ENCODE measurements at regions not wholly inside any gene's neighbourhood (a gene's known extent, or its start where the extent isn't known, plus 50 kb on each side); places are given as distances from the start of the nearest gene placed in this dataset.

DNA sequence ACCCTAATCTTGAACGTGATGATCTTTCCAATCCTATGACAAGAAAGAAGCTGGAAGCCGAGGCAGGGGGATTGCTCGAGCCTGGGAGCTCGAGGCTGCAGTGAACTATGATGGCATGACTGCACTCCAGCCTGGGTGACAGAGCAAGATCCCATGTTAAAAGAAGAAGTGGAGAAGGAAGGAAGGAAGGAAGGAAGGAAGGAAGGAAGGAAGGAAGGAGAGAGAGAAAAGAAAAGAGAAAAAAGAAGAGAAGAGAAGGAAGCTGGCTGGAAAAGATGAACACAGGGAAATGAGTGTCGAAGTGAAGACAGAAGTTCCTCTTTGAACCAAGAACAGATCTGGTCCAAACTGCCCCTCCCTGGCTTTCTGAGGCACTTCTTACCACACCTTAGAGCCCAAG lies 100.5 kb upstream of the PRNP start:
- TF ChIP-seq CTCF (IDR thresholded peaks at IDR 0.05; ENCODE audit: borderline replicate concordance): no peak
- intact Hi-C loops (cut with micrococcal nuclease): no loop called here
- DNase-seq: no peak
- no peak overlapping the region for H3K4me3 ChIP-seq
- no peaks in the 10 kb centered on the region for H3K9me3 ChIP-seq (replicated peaks)
- no peaks in the 10 kb centered on the region for H3K36me3 ChIP-seq
- no peaks in the 10 kb centered on the region for H3K4me1 ChIP-seq
- H3K27ac ChIP-seq (replicated peaks): no peak overlapping the region
- H3K27me3 ChIP-seq (ENCODE audit: low read depth): peaks cover 28% of the 10 kb centered on the region

DNA sequence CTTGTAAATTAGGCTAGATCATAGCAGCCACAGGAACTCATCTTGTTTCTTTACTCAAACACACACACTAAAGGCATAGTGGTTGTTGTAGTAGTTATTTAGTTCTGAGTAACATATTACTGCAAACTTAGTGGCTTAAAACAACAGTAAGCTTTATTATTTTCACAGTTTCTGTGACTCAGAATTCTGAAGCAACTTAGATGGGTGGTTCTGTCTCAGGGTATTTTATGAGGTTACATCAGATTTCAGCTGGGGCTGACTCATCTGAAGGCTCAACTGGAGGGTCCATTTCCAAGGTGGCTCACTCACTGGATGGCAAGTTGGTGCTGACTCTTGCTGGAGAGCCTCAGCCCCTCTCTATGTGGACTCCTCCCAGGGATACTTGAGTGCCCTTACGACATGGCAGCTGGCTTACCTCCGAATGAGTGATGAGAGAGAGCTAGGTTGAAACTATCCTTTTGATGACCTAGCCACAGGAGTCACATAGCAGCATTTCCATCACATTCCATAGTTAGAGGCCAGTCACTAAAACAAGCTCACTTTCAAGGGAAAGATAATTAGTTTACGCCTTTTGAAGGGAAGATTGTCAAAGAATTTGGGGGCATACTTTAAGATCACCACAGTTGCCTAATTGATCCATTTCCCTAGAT lies 101.0 kb upstream of the PRNP start:
- Histone ChIP-seq H3K27me3 (ENCODE audit: low read depth) (peaks cover 28% of the 10 kb centered on the region), H3K36me3 (no peaks in the 10 kb centered on the region), H3K4me3 (no peak overlapping the region), H3K4me1 (no peaks in the 10 kb centered on the region), H3K27ac (replicated peaks) (no peak overlapping the region), H3K9me3 (replicated peaks) (no peaks in the 10 kb centered on the region)
- intact Hi-C loops (cut with micrococcal nuclease): no loop called here
- no peak for TF ChIP-seq CTCF (IDR thresholded peaks at IDR 0.05; ENCODE audit: borderline replicate concordance)
- DNase-seq: no peak

DNA sequence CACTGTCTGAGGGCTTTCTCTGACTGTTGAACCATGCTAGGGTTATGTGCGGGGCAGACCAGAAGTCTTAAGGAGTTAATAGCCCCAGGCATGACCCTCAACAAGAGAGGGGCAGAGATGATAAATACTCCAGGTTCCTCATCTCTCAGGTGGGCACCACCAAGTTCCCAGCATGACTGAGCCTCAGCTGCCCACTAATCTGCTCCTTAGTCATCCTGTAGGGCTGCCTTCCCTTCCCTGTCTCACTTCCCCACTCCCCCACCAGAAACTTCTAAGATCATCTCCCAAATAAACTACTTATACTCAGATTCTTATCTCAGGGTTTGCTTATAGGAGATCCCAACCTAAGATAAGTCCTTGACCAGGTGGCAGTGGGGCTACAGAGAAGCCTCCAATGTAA lies 101.7 kb upstream of the PRNP start:
- intact Hi-C loops (cut with micrococcal nuclease): no loop called here
- H3K27me3 ChIP-seq (ENCODE audit: low read depth): peaks cover 28% of the 10 kb centered on the region
- no peaks in the 10 kb centered on the region for H3K36me3 ChIP-seq
- H3K27ac ChIP-seq (replicated peaks): no peak overlapping the region
- TF ChIP-seq CTCF (IDR thresholded peaks at IDR 0.05; ENCODE audit: borderline replicate concordance): no peak
- H3K9me3 ChIP-seq (replicated peaks): no peaks in the 10 kb centered on the region
- no peak for DNase-seq
- H3K4me1 ChIP-seq: no peaks in the 10 kb centered on the region
- H3K4me3 ChIP-seq: no peak overlapping the region

DNA sequence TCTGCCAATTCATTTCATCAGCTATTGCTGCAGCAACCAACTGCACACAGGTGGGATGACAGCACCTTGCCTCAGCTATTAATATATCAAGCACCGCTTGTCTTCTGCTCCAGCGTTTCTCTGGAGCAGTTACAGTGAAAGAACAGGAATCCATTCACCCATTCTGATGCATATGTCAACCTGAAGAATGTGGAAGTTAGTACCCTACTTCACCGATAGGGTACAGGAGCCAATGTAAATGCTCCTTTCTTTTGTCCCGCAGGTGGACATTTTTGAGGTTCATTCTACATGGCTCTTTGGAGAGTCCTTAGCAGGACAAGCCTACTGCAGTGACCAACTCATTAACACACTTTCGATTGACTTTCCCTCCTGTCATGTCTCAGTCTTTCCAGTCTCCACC lies 104.4 kb upstream of the PRNP start:
- H3K27ac ChIP-seq (replicated peaks): no peak overlapping the region
- no peaks in the 10 kb centered on the region for H3K4me1 ChIP-seq
- no peak for DNase-seq
- no peaks in the 10 kb centered on the region for H3K36me3 ChIP-seq
- intact Hi-C loops (cut with micrococcal nuclease): no loop called here
- H3K9me3 ChIP-seq (replicated peaks): no peaks in the 10 kb centered on the region
- no peak for TF ChIP-seq CTCF (IDR thresholded peaks at IDR 0.05; ENCODE audit: borderline replicate concordance)
- H3K27me3 ChIP-seq (ENCODE audit: low read depth): peaks cover 42% of the 10 kb centered on the region
- H3K4me3 ChIP-seq: no peak overlapping the region

- H3K4me3 ChIP-seq: no peak overlapping the region
- intact Hi-C loops (cut with micrococcal nuclease): no loop called here
- TF ChIP-seq CTCF (IDR thresholded peaks at IDR 0.05; ENCODE audit: borderline replicate concordance): no peak
- H3K27me3 ChIP-seq (ENCODE audit: low read depth): peaks cover 63% of the 10 kb centered on the region
- H3K4me1 ChIP-seq: no peaks in the 10 kb centered on the region
- H3K9me3 ChIP-seq (replicated peaks): no peaks in the 10 kb centered on the region
- no peaks in the 10 kb centered on the region for H3K36me3 ChIP-seq
- DNase-seq: no peak
- no peak overlapping the region for H3K27ac ChIP-seq (replicated peaks)
These were observed 107.9 kb upstream of the PRNP start for GRCh38 chr20:4578375-4578774.
